PC-3 (cell line): ENCODE measurements at regions not wholly inside any gene's neighbourhood (a gene's known extent, or its start where the extent isn't known, plus 50 kb on each side); places are given as distances from the start of the nearest gene placed in this dataset.

Source experiments
- ATAC-seq: fragments of 200-7000 bp; cut with Tn5 transposase; 2 replicates; pipeline ENCODE4 v1.9.1; 2020; ENCODE audit warnings: mild to moderate bottlenecking, moderate library complexity
- BruUV-seq: library from RNA; stranded (reverse); fragments of 400-500 nt; replicated peaks from 2 replicates; lab custom pipeline; 2021; lab: Mats Ljungman, UMichigan
- CTCF ChIA-PET: fragments of 300-600 bp; sonication (Branson Sonifier 250); formaldehyde crosslinking; loops from one replicate; lab custom pipeline; 2022; ENCODE audit warnings: antibody characterized with exemption; lab: Charles Lee
- POLR2A ChIA-PET: fragments of 300-600 bp; sonication (Branson Sonifier 250); formaldehyde crosslinking; loops from one replicate; lab custom pipeline; 2022; ENCODE audit warnings: antibody characterized with exemption; ENCODE audit not compliant: unreplicated experiment; lab: Charles Lee
- DNase-seq: peaks from one replicate; pipeline ENCODE4 v3.0.0-alpha.2; 2015
- H2AFZ ChIP-seq: fragments of 300-600 bp; sonication (generic); 2 replicates; pipeline ENCODE4 v1.6.0; 2016; ENCODE audit warnings: antibody characterized with exemption, low read length
- H3F3A ChIP-seq: fragments of 300-600 bp; sonication (generic); one replicate; pipeline ENCODE4 v1.6.0; 2017; ENCODE audit warnings: antibody characterized with exemption, low read length, control low read depth, mild to moderate bottlenecking; ENCODE audit not compliant: unreplicated experiment
- H3K27ac ChIP-seq: fragments of 300-600 bp; sonication (generic); 2 replicates; pipeline ENCODE4 v1.5.1; 2016; ENCODE audit warnings: mild to moderate bottlenecking, low read length
- H3K27me3 ChIP-seq: fragments of 300-600 bp; sonication (generic); 2 replicates; pipeline ENCODE4 v1.6.1; 2016; ENCODE audit warnings: low read length, mixed read lengths
- H3K36me3 ChIP-seq: fragments of 300-600 bp; sonication (generic); 2 replicates; pipeline ENCODE4 v1.6.1; 2016; ENCODE audit warnings: low read depth, mixed run types, low read length, mixed read lengths
- H3K4me1 ChIP-seq: fragments of 300-600 bp; sonication (generic); 2 replicates; pipeline ENCODE4 v1.5.1; 2016; ENCODE audit warnings: low read length; ENCODE audit not compliant: insufficient read depth
- H3K4me2 ChIP-seq: fragments of 300-600 bp; sonication (generic); 2 replicates; pipeline ENCODE4 v1.6.0; 2016; ENCODE audit warnings: low read length
- H3K4me3 ChIP-seq: fragments of 300-600 bp; sonication (generic); 2 replicates; pipeline ENCODE4 v1.5.1; 2016; ENCODE audit warnings: mild to moderate bottlenecking, low read length, mixed read lengths
- H3K79me2 ChIP-seq: fragments of 300-600 bp; sonication (generic); 2 replicates; pipeline ENCODE4 v1.6.1; 2017; ENCODE audit warnings: low read length, mixed read lengths
- H3K9ac ChIP-seq: fragments of 300-600 bp; sonication (generic); 2 replicates; pipeline ENCODE4 v1.6.0; 2016; ENCODE audit warnings: mild to moderate bottlenecking, low read length
- H3K9me2 ChIP-seq: fragments of 300-600 bp; sonication (generic); replicated peaks from 2 replicates; pipeline ENCODE4 v1.6.1; 2016; ENCODE audit warnings: mixed run types, low read length, mixed read lengths
- H3K9me3 ChIP-seq: fragments of 300-600 bp; sonication (generic); 2 replicates; pipeline ENCODE4 v1.6.1; 2016; ENCODE audit warnings: low read length, mixed read lengths
- H4K20me1 ChIP-seq: fragments of 300-600 bp; sonication (generic); 2 replicates; pipeline ENCODE4 v1.6.1; 2016; ENCODE audit warnings: low read length, mixed read lengths
- CTCF ChIP-seq: fragments of 300-600 bp; sonication (generic); conservative IDR thresholded peaks from 2 replicates; pipeline ENCODE4 v1.5.1; 2017; ENCODE audit warnings: antibody characterized with exemption, low read depth, mild to moderate bottlenecking, low read length
- EZH2 ChIP-seq: fragments of 300-600 bp; sonication (generic); IDR thresholded peaks from one replicate; pipeline ENCODE4 v1.6.1; 2017; ENCODE audit warnings: antibody characterized with exemption, mild to moderate bottlenecking, low read length; ENCODE audit not compliant: unreplicated experiment
- EZH2phosphoT487 ChIP-seq: fragments of 300-600 bp; sonication (generic); IDR thresholded peaks from 2 replicates; pipeline ENCODE4 v1.6.1; 2018; ENCODE audit warnings: mild to moderate bottlenecking, antibody characterized with exemption, low read length, borderline replicate concordance
- intact Hi-C: fragments of 100-400 bp; cut with micrococcal nuclease; formaldehyde crosslinking; loops from 2 replicates; pipeline ENCODE4 v1.9.0; 2023

DNA sequence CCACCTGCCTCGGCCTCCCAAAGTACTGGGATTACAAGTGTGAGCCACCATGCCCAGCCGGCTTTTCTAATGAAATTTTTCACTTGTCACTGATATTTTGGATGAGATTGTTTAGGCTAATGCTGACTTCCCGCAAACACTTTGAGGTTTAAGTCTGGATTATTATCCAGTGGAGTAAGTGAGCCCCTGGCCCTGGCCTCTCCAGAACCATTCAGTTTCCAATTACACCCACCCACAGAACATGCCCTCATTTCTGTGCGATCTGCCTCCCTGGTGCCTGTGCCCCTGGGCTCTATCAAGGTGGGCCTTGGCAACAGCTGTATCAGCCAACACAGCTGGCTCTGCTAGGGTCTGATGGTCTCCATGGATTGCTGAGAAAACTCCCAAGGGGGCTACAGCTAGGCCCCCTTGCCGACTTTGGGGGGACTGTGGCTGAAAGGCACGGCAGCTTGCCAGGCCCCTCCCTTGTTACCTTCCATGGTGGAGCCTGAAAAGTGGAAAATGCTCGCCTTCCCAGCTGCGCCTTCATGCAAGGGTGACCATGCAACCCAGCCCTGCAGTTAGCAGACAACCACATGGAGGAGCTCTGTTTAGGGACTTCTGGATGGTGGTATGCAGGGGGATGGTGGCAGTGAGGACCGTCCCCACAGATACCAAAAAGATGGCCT, 288.9 kb downstream of the FAM43A start:
- no peaks in the 10 kb centered on the region for H3K36me3 ChIP-seq
- H3K4me1 ChIP-seq = no peaks in the 10 kb centered on the region
- no peaks in the 10 kb centered on the region for H3K9me3 ChIP-seq
- no peaks in the 10 kb centered on the region for H4K20me1 ChIP-seq
- ChIA-PET CTCF (no interaction called here), POLR2A (no interaction called here)
- no peaks in the 10 kb centered on the region for H3F3A ChIP-seq
- H3K27me3 ChIP-seq = no peaks in the 10 kb centered on the region
- H3K4me3 ChIP-seq = no peak overlapping the region
- H3K9me2 ChIP-seq = no peaks in the 10 kb centered on the region
- no peak overlapping the region for H3K27ac ChIP-seq
- no TSS peak for BruUV-seq
- H3K4me2 ChIP-seq = no peak overlapping the region
- H2AFZ ChIP-seq = no peak overlapping the region
- no peak overlapping the region for H3K9ac ChIP-seq
- ATAC-seq (no peak), DNase-seq (no peak)
- H3K79me2 ChIP-seq = no peaks in the 10 kb centered on the region
- intact Hi-C loops = no loop called here
- no peak for TF ChIP-seq EZH2phosphoT487
- no peak for TF ChIP-seq CTCF
- TF ChIP-seq EZH2 = no peak

DNA sequence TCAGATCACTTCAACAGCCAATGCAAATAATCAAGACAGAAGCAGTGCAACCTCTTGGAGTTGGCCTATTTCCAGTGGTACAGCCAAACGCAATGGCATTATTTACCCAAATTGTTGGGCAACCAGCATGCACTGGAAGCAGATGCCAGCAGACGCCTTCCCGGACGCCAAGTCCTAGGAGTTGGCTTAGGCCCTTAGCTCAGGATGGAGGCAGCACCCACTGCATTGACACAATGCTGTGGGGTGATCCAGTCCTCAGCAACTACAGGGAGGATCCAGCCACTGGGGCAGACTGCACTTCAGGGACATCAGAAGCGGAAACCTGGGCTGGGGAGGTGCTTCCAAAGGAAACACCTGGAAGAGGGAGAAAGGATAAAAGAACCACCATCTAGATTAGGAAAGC, 290.4 kb downstream of the FAM43A start:
- ChIA-PET CTCF (no interaction called here), POLR2A (no interaction called here)
- no peaks in the 10 kb centered on the region for H3K9me2 ChIP-seq
- H3K4me3 ChIP-seq = no peak overlapping the region
- no peak overlapping the region for H2AFZ ChIP-seq
- no peaks in the 10 kb centered on the region for H3K79me2 ChIP-seq
- H3K27ac ChIP-seq = no peak overlapping the region
- H3K9me3 ChIP-seq = no peaks in the 10 kb centered on the region
- ATAC-seq = no peak
- no peaks in the 10 kb centered on the region for H3F3A ChIP-seq
- no TSS peak for BruUV-seq
- intact Hi-C loops = no loop called here
- no peaks in the 10 kb centered on the region for H3K27me3 ChIP-seq
- TF ChIP-seq CTCF (no peak), EZH2 (no peak), EZH2phosphoT487 (no peak)
- H4K20me1 ChIP-seq = no peaks in the 10 kb centered on the region
- no peaks in the 10 kb centered on the region for H3K36me3 ChIP-seq
- H3K9ac ChIP-seq = no peak overlapping the region
- no peak overlapping the region for H3K4me2 ChIP-seq
- no peak for DNase-seq
- no peaks in the 10 kb centered on the region for H3K4me1 ChIP-seq

DNA sequence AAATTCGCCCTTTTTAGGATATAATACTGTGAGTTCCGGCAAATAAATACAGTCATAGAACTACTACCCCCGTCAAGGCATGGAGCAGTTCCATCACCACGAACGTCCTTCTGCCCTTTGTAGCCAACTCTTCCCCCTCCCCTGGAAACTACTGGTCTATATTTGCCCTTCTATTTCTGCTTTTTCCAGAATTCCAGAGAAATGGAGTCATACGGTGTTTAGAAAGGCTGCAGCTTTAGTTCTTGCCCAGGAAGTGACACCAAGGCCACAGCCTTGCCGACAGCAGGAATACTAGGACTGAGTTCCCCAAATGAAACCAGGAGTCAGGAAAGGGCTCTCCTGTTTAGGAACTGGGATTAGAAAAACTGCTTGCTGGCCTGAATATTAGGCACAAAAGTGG, 291.2 kb downstream of the FAM43A start:
- no peak overlapping the region for H3K4me3 ChIP-seq
- no peaks in the 10 kb centered on the region for H3K4me1 ChIP-seq
- DNase-seq = no peak
- intact Hi-C loops = no loop called here
- no peaks in the 10 kb centered on the region for H3K27me3 ChIP-seq
- H3K9me2 ChIP-seq = no peaks in the 10 kb centered on the region
- H3K4me2 ChIP-seq = no peak overlapping the region
- H3K79me2 ChIP-seq = no peaks in the 10 kb centered on the region
- no peak for ATAC-seq
- ChIA-PET POLR2A (no interaction called here), CTCF (no interaction called here)
- H3K9ac ChIP-seq = no peak overlapping the region
- H3F3A ChIP-seq = no peaks in the 10 kb centered on the region
- no peak overlapping the region for H3K27ac ChIP-seq
- TF ChIP-seq EZH2 (no peak), CTCF (no peak), EZH2phosphoT487 (no peak)
- no TSS peak for BruUV-seq
- no peak overlapping the region for H2AFZ ChIP-seq
- H3K9me3 ChIP-seq = no peaks in the 10 kb centered on the region
- H4K20me1 ChIP-seq = no peaks in the 10 kb centered on the region
- H3K36me3 ChIP-seq = no peaks in the 10 kb centered on the region
